A549 (cell line): ENCODE measurements at regions not wholly inside any gene's neighbourhood (a gene's known extent, or its start where the extent isn't known, plus 50 kb on each side); places are given as distances from the start of the nearest gene placed in this dataset.

Source experiments
- ATAC-seq, 2 experiments: fragments of 200-7000 bp in 1 of 2; fragments of >200 bp in 1 of 2; cut with Nextera tagmentation in 1 of 2; cut with Tn5 transposase in 1 of 2; 3 replicates each; pipeline versions ENCODE4 v1.8.0 to v1.9.1; 2018 to 2020; ENCODE audit warnings: mild to moderate bottlenecking in 1 of 2, moderate library complexity in 1 of 2
- CTCF ChIA-PET: fragments of 300-600 bp; sonication (Branson Sonifier 250); formaldehyde crosslinking; extraction: SDS; loops from one replicate; lab custom pipeline; 2021; ENCODE audit warnings: antibody characterized with exemption, inconsistent platforms; lab: Yijun Ruan, JAX
- POLR2A ChIA-PET: fragments of 350-600 bp; formaldehyde crosslinking; extraction: SDS; loops from one replicate; lab custom pipeline; 2021; ENCODE audit warnings: antibody characterized with exemption, inconsistent platforms; lab: Yijun Ruan, JAX
- DNase-seq, 2 experiments: peaks; one replicate each; pipeline versions ENCODE4 v3.0.0 to v3.0.0-alpha.2; 2011 to 2016; ENCODE audit warnings: low read depth in 1 of 2, low spot score in 1 of 2
- FAIRE-seq: peaks from 2 replicates; lab custom pipeline; 2011; peaks lifted over from hg19 to GRCh38; lab: Jason Lieb, UNC
- H3K27ac ChIP-seq, 2 experiments: fragments of >200 bp; sonication (Bioruptor Twin); formaldehyde crosslinking; 3 replicates each; pipeline ENCODE4 v1.5.1; 2016 to 2017
- H3K4me1 ChIP-seq: fragments of >200 bp; sonication (Bioruptor Twin); formaldehyde crosslinking; 3 replicates; pipeline ENCODE4 v1.6.1; 2016
- H3K4me2 ChIP-seq: fragments of >200 bp; sonication (Bioruptor Twin); formaldehyde crosslinking; 3 replicates; pipeline ENCODE4 v1.6.1; 2016
- H3K4me3 ChIP-seq: fragments of >200 bp; sonication (Bioruptor Twin); formaldehyde crosslinking; 3 replicates; pipeline ENCODE4 v1.5.1; 2016
- H3K9me3 ChIP-seq: fragments of >200 bp; sonication (Bioruptor Twin); formaldehyde crosslinking; 3 replicates; pipeline ENCODE4 v1.6.1; 2016
- CEBPB ChIP-seq, 2 experiments: fragments of >200 bp in 1 of 2; sonication (Bioruptor Twin) in 1 of 2; formaldehyde crosslinking in 1 of 2; IDR thresholded peaks; 2 replicates each; pipeline ENCODE4 v1.6.1; 2012 to 2016
- CHD2 ChIP-seq: fragments of 150-350 bp; IDR thresholded peaks from 2 replicates; pipeline ENCODE4 v1.6.1; 2014; ENCODE audit warnings: low read length; ENCODE audit not compliant: partially characterized antibody
- EHMT2 ChIP-seq: fragments of 200-600 bp; sonication (generic); IDR thresholded peaks from 2 replicates; pipeline ENCODE4 v1.6.1; 2016; ENCODE audit warnings: antibody characterized with exemption, low read depth, mild to moderate bottlenecking, moderate library complexity
- ESRRA ChIP-seq: fragments of 150-350 bp; IDR thresholded peaks from 2 replicates; pipeline ENCODE4 v1.6.1; 2014; ENCODE audit warnings: mild to moderate bottlenecking, low read length, borderline replicate concordance
- FOSB ChIP-seq: fragments of 250-450 bp; sonication (Bioruptor Pico); IDR thresholded peaks from 2 replicates; pipeline ENCODE4 v1.5.0; 2020; ENCODE audit warnings: mild to moderate bottlenecking, moderate library complexity
- HDAC2 ChIP-seq: fragments of 200-600 bp; sonication (generic); IDR thresholded peaks from 2 replicates; pipeline ENCODE4 v1.6.1; 2016
- HOXA7 ChIP-seq: fragments of 250-450 bp; sonication (Bioruptor Pico); IDR thresholded peaks from 2 replicates; pipeline ENCODE4 v1.5.0; 2020; ENCODE audit warnings: mild to moderate bottlenecking, moderate library complexity
- HOXB13 ChIP-seq: fragments of 250-450 bp; sonication (Bioruptor Pico); IDR thresholded peaks from 2 replicates; pipeline ENCODE4 v1.5.0; 2020; ENCODE audit warnings: low read depth, mild to moderate bottlenecking, moderate library complexity
- MAFK ChIP-seq: fragments of 450-650 bp; IDR thresholded peaks from 2 replicates; pipeline ENCODE4 v1.6.1; 2014; ENCODE audit not compliant: partially characterized antibody
- MAZ ChIP-seq: fragments of 150-350 bp; IDR thresholded peaks from 2 replicates; pipeline ENCODE4 v1.6.1; 2014; ENCODE audit warnings: antibody characterized with exemption, low read depth, low read length, borderline replicate concordance
- MYC ChIP-seq: IDR thresholded peaks from 2 replicates; pipeline ENCODE4 v1.6.1; 2012; ENCODE audit warnings: mild to moderate bottlenecking, inconsistent platforms, low read length, improper control_type of control experiment, borderline replicate concordance
- NR3C1 ChIP-seq: fragments of >200 bp; sonication (Bioruptor Twin); formaldehyde crosslinking; IDR thresholded peaks from 3 replicates; pipeline ENCODE4 v1.6.1; 2017
- PHF8 ChIP-seq: fragments of 200-600 bp; sonication (generic); IDR thresholded peaks from 2 replicates; pipeline ENCODE4 v1.6.1; 2016; ENCODE audit warnings: low read depth, mild to moderate bottlenecking, antibody characterized with exemption, moderate library complexity, borderline replicate concordance
- POLR2A ChIP-seq: IDR thresholded peaks from 2 replicates; pipeline ENCODE4 v1.6.1; 2012; ENCODE audit warnings: mild to moderate bottlenecking, low read length
- RAD21 ChIP-seq, 2 experiments: fragments of >200 bp in 1 of 2; sonication (Bioruptor Twin) in 1 of 2; formaldehyde crosslinking in 1 of 2; IDR thresholded peaks in 1 of 2; conservative IDR thresholded peaks in 1 of 2; 2 replicates in 1 of 2; 3 replicates in 1 of 2; pipeline ENCODE4 v1.6.1; 2012 to 2018; ENCODE audit warnings: inconsistent platforms in 1 of 2
- RARB ChIP-seq: fragments of 250-450 bp; sonication (Bioruptor Pico); IDR thresholded peaks from 2 replicates; pipeline ENCODE4 v1.8.0; 2021; ENCODE audit warnings: mild to moderate bottlenecking, moderate library complexity
- SMC3 ChIP-seq: fragments of >200 bp; sonication (Bioruptor Twin); formaldehyde crosslinking; IDR thresholded peaks from 3 replicates; pipeline ENCODE4 v1.6.1; 2018; ENCODE audit warnings: inconsistent platforms
- ZNF302 ChIP-seq: fragments of 250-450 bp; sonication (Bioruptor Pico); IDR thresholded peaks from 2 replicates; pipeline ENCODE4 v1.9.0; 2021; ENCODE audit warnings: inconsistent platforms, mild to moderate bottlenecking, moderate library complexity
- ZSCAN20 ChIP-seq: fragments of 250-450 bp; sonication (Bioruptor Pico); IDR thresholded peaks from 2 replicates; pipeline ENCODE4 v1.8.0; 2022; ENCODE audit warnings: mild to moderate bottlenecking, moderate library complexity
- WGBS: methylation state at CpG from one replicate; pipeline ENCODE4 v1.1.6; 2017; ENCODE audit errors: missing lambda C conversion rate; 5-methylcytosine and 5-hydroxymethylcytosine counted together
- TF ChIP-seq, protein P1 (sequence below): IDR thresholded peaks from 2 replicates; pipeline ENCODE4 v1.6.1; 2012
- TF ChIP-seq, protein P2 (sequence below): fragments of >200 bp; sonication (Bioruptor Twin); formaldehyde crosslinking; IDR thresholded peaks from 3 replicates; pipeline ENCODE4 v1.5.1; 2016
- TF ChIP-seq, protein P3 (sequence below): fragments of >200 bp; sonication (Bioruptor Twin); formaldehyde crosslinking; IDR thresholded peaks from 3 replicates; pipeline ENCODE4 v1.6.1; 2016
- TF ChIP-seq, protein P4 (sequence below): fragments of 150-350 bp; IDR thresholded peaks from 2 replicates; pipeline ENCODE4 v1.6.1; 2014; ENCODE audit warnings: low read depth, mild to moderate bottlenecking, low read length
- TF ChIP-seq, protein P5 (sequence below): fragments of >200 bp; sonication (Bioruptor Twin); formaldehyde crosslinking; IDR thresholded peaks from 2 replicates; pipeline ENCODE4 v1.6.1; 2016

DNA sequence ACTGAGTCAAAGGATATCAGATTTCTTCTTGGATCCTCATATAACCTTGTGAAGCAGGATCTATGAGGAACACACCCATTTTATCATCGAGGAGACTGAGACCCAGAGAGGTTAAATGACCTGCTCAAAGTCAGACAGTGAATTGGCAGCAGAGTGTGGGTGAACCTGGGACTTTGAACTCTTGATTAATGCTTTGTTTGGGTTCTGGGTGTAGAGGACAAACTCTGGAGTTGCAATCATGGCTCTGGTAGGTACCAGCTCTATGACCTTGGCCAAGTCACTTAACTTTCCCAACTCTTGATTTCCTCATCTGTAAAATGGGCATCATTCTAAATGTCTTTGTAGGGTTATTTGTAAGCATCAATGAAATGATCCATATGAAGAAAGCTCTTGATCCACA is 166.4 kb downstream of the HAPSTR1 start (continued):
- TF ChIP-seq HDAC2 (no peak), PHF8 (no peak), HOXB13 (CRISPR knock-in tag) (no peak), ESRRA (no peak), MAFK (no peak), NR3C1 (no peak), RARB (no peak)
- TF ChIP-seq, all 56 proteins: peak for 0

DNA sequence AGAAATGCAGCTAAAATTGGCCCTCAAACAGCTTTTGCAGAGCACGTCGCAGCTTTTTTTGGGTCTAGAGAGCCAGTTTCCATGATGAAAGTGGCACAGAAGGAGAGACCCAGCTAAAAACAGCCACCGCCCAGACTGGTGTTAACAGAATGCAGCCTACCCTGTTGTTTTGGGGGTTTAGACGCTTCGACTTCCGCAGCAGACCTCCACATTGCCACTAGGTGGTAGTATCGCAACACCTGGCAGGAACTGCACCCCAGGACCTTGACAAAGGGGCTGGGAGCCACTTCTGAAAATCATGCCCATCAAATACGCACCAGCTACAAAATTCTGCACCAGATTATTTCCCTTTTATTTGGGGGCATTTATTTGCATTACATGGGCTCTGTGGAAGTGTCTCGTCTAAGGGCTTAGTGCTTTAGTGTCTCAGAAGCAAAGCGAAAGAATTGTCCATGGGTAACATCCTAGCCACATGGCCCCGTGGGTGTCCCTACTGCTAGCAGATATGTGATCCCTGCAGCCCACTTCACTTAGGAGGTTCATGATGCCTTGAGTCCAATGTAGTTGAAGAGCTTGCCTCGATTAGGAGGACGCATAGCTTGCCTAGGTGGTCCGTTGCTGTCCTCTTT is 167.1 kb downstream of the HAPSTR1 start:
- DNase-seq, result peak; percentile 52 to 54
- 20% methylated on average over 14 of the region's 14 CpGs for WGBS
- CTCF ChIA-PET, result interaction anchor here (0.6 to 2.5 kb wide), 29 partner anchors 10 to 1185 kb away, joined by 3 to 19 read pairs (median 4); partner anchors contain the start of gene GRIN2A
- ATAC-seq, result peak; percentile 76 to 90
- POLR2A ChIA-PET, result no interaction called here
- TF ChIP-seq, protein P1, sequence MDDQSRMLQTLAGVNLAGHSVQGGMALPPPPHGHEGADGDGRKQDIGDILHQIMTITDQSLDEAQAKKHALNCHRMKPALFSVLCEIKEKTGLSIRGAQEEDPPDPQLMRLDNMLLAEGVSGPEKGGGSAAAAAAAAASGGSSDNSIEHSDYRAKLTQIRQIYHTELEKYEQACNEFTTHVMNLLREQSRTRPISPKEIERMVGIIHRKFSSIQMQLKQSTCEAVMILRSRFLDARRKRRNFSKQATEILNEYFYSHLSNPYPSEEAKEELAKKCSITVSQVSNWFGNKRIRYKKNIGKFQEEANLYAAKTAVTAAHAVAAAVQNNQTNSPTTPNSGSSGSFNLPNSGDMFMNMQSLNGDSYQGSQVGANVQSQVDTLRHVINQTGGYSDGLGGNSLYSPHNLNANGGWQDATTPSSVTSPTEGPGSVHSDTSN, result no peak
- TF ChIP-seq, protein P2, sequence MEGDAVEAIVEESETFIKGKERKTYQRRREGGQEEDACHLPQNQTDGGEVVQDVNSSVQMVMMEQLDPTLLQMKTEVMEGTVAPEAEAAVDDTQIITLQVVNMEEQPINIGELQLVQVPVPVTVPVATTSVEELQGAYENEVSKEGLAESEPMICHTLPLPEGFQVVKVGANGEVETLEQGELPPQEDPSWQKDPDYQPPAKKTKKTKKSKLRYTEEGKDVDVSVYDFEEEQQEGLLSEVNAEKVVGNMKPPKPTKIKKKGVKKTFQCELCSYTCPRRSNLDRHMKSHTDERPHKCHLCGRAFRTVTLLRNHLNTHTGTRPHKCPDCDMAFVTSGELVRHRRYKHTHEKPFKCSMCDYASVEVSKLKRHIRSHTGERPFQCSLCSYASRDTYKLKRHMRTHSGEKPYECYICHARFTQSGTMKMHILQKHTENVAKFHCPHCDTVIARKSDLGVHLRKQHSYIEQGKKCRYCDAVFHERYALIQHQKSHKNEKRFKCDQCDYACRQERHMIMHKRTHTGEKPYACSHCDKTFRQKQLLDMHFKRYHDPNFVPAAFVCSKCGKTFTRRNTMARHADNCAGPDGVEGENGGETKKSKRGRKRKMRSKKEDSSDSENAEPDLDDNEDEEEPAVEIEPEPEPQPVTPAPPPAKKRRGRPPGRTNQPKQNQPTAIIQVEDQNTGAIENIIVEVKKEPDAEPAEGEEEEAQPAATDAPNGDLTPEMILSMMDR, result peak; percentile 70
- TF ChIP-seq HOXA7 (CRISPR knock-in tag) (no peak), MAZ (no peak), RAD21 (conservative IDR thresholded peaks at IDR 0.05 in 1 of 2, IDR thresholded peaks at IDR 0.05 in 1 of 2) (peak; percentile 78 to 87), SMC3 (peak; percentile 45)
- Histone ChIP-seq H3K4me2 (no peak overlapping the region), H3K4me1 (no peaks in the 10 kb centered on the region), H3K4me3 (no peak overlapping the region), H3K27ac (no peak overlapping the region), H3K9me3 (no peaks in the 10 kb centered on the region)
- FAIRE-seq, result no peak

DNA sequence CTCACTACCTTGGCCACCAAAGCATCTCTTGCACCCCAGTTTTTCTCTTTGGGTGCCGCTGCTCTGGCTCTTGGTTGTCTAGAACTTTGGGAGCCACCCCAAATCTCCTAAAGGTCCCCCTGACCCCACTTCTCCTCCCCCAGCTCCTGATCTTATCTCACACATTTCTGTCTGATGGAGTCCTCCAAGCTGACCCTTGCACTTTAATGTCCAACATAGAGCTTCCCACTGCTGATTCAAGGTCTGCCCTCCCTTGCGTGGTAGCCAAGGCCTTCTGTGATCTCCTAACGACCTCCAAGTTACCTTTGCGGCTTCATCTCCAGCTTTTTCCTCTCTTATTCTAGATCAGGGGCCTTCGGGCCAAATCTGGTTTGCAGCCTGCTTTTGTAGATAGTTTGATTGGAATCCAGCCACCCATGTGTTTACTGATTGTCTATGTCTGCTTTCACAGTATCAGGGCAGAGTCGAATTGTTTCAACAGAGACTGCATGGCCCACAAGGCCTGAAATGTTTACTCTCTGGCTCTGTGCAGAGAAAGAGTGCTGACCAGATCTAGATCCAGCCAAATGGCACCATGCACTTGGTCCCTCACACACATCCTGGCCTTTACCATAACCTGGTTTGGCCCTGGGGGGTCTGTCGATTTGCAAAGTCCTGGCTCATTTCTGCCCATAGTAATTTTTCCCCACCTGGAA is 168.6 kb downstream of the HAPSTR1 start:
- Histone ChIP-seq H3K27ac (no peak overlapping the region), H3K4me1 (no peaks in the 10 kb centered on the region), H3K9me3 (no peaks in the 10 kb centered on the region), H3K4me2 (no peak overlapping the region), H3K4me3 (no peak overlapping the region)
- ATAC-seq (no peak), DNase-seq (no peak), FAIRE-seq (no peak)
- 19% methylated on average over 7 of the region's 7 CpGs for WGBS
- ChIA-PET POLR2A (no interaction called here), CTCF (interaction anchor here (0.9 to 2.2 kb wide), 7 partner anchors 11 to 716 kb away, joined by 3 to 10 read pairs (median 3); no protein-coding TSS in a partner anchor)
- TF ChIP-seq ZNF302 (CRISPR knock-in tag) (no peak), CHD2 (no peak), FOSB (CRISPR knock-in tag) (no peak), MAZ (no peak), HOXB13 (CRISPR knock-in tag) (no peak), POLR2A (no peak), HDAC2 (no peak), MYC (no peak), SMC3 (no peak), ZSCAN20 (no peak), EHMT2 (no peak), CEBPB (IDR thresholded peaks at IDR 0.05) (no peak)
- TF ChIP-seq, protein P3, sequence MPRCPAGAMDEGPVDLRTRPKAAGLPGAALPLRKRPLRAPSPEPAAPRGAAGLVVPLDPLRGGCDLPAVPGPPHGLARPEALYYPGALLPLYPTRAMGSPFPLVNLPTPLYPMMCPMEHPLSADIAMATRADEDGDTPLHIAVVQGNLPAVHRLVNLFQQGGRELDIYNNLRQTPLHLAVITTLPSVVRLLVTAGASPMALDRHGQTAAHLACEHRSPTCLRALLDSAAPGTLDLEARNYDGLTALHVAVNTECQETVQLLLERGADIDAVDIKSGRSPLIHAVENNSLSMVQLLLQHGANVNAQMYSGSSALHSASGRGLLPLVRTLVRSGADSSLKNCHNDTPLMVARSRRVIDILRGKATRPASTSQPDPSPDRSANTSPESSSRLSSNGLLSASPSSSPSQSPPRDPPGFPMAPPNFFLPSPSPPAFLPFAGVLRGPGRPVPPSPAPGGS, result no peak
- TF ChIP-seq, protein P4, sequence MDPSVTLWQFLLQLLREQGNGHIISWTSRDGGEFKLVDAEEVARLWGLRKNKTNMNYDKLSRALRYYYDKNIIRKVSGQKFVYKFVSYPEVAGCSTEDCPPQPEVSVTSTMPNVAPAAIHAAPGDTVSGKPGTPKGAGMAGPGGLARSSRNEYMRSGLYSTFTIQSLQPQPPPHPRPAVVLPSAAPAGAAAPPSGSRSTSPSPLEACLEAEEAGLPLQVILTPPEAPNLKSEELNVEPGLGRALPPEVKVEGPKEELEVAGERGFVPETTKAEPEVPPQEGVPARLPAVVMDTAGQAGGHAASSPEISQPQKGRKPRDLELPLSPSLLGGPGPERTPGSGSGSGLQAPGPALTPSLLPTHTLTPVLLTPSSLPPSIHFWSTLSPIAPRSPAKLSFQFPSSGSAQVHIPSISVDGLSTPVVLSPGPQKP, result no peak
- TF ChIP-seq, protein P5, sequence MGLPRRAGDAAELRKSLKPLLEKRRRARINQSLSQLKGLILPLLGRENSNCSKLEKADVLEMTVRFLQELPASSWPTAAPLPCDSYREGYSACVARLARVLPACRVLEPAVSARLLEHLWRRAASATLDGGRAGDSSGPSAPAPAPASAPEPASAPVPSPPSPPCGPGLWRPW, result no peak
- TF ChIP-seq, protein P2, result no peak
